GM12878 (cell line): ENCODE measurements at regions not wholly inside any gene's neighbourhood (a gene's known extent, or its start where the extent isn't known, plus 50 kb on each side); places are given as distances from the start of the nearest gene placed in this dataset.

Experiments
- CBX3 ChIP-seq: fragments of 200-600 bp; sonication (generic); IDR thresholded peaks from 2 replicates; pipeline ENCODE4 v1.6.1; 2016; ENCODE audit warnings: low read depth, borderline replicate concordance
- CEBPB ChIP-seq, 2 experiments: fragments of 150-350 bp in 1 of 2; IDR thresholded peaks; 2 replicates each; pipeline ENCODE4 v1.6.1; 2012 to 2014; ENCODE audit warnings: low read depth in 2 of 2, low read length in 2 of 2, borderline replicate concordance in 1 of 2, inconsistent platforms in 1 of 2
- EP300 ChIP-seq, 2 experiments: fragments of 150-350 bp in 1 of 2; IDR thresholded peaks; 2 replicates each; pipeline ENCODE4 v1.6.1; 2011 to 2012; ENCODE audit warnings: low read depth in 2 of 2, low read length in 2 of 2, borderline replicate concordance in 1 of 2, improper control_type of control experiment in 1 of 2, inconsistent platforms in 1 of 2; ENCODE audit not compliant: control insufficient read depth in 1 of 2
- EZH2 ChIP-seq: IDR thresholded peaks from 2 replicates; pipeline ENCODE4 v1.6.1; 2012; ENCODE audit warnings: low read depth, mild to moderate bottlenecking, control low read depth, inconsistent platforms, low read length, borderline replicate concordance; ENCODE audit not compliant: control insufficient read depth
- IRF5 ChIP-seq: fragments of 450-650 bp; IDR thresholded peaks from 2 replicates; pipeline ENCODE4 v1.6.1; 2017; ENCODE audit warnings: borderline replicate concordance
- NFYB ChIP-seq: IDR thresholded peaks from 2 replicates; pipeline ENCODE4 v1.6.1; 2011; ENCODE audit warnings: low read depth, mild to moderate bottlenecking, low read length, improper control_type of control experiment, moderate library complexity; ENCODE audit not compliant: insufficient read depth
- POLR2A ChIP-seq: IDR thresholded peaks from 2 replicates; pipeline ENCODE4 v1.6.1; 2011; ENCODE audit warnings: low read depth, mild to moderate bottlenecking, low read length
- POU2F2 ChIP-seq: IDR thresholded peaks from 3 replicates; pipeline ENCODE4 v1.6.1; 2011; ENCODE audit warnings: low read depth, mild to moderate bottlenecking, low read length, borderline replicate concordance
- SMAD1 ChIP-seq: fragments of 450-650 bp; IDR thresholded peaks from 2 replicates; pipeline ENCODE4 v1.6.1; 2018; ENCODE audit warnings: mild to moderate bottlenecking, low read depth; ENCODE audit not compliant: partially characterized antibody
- ZBTB11 ChIP-seq: fragments of 450-650 bp; formaldehyde crosslinking; IDR thresholded peaks from 2 replicates; pipeline ENCODE4 v1.5.0; 2022; ENCODE audit warnings: mild to moderate bottlenecking, missing genetic modification characterization
- ZNF274 ChIP-seq: IDR thresholded peaks from one replicate; pipeline ENCODE4 v1.8.0; 2011; ENCODE audit not compliant: insufficient read length, insufficient read depth
- TF ChIP-seq, protein P1 (sequence below): IDR thresholded peaks from 2 replicates; pipeline ENCODE4 v1.6.1; 2012; ENCODE audit warnings: low read depth, low read length, improper control_type of control experiment
- TF ChIP-seq, protein P2 (sequence below), 3 experiments: IDR thresholded peaks in 2 of 3; conservative IDR thresholded peaks in 1 of 3; 2 replicates each; pipeline ENCODE4 v1.5.1; 2011; ENCODE audit warnings: low read depth in 3 of 3, low read length in 3 of 3, mild to moderate bottlenecking in 3 of 3, control low read depth in 2 of 3, moderate library complexity in 2 of 3, inconsistent platforms in 1 of 3, mixed read lengths in 1 of 3; ENCODE audit not compliant: control insufficient read depth in 2 of 3, insufficient read depth in 1 of 3; ENCODE audit errors: extremely low read depth in 1 of 3

GRCh38 chr3:141669434-141669833, 68.7 kb upstream of the RNF7 start:
- no peak for TF ChIP-seq SMAD1
- TF ChIP-seq CEBPB (IDR thresholded peaks at IDR 0.05; ENCODE audit: borderline replicate concordance in 1 of 2, low read depth in 2 of 2, low read length in 2 of 2) = no peak
- no peak for TF ChIP-seq IRF5
- TF ChIP-seq EZH2 = no peak
- TF ChIP-seq, protein P1, sequence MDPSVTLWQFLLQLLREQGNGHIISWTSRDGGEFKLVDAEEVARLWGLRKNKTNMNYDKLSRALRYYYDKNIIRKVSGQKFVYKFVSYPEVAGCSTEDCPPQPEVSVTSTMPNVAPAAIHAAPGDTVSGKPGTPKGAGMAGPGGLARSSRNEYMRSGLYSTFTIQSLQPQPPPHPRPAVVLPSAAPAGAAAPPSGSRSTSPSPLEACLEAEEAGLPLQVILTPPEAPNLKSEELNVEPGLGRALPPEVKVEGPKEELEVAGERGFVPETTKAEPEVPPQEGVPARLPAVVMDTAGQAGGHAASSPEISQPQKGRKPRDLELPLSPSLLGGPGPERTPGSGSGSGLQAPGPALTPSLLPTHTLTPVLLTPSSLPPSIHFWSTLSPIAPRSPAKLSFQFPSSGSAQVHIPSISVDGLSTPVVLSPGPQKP = no peak
- no peak for TF ChIP-seq POLR2A
- no peak for TF ChIP-seq CBX3
- TF ChIP-seq, protein P2, sequence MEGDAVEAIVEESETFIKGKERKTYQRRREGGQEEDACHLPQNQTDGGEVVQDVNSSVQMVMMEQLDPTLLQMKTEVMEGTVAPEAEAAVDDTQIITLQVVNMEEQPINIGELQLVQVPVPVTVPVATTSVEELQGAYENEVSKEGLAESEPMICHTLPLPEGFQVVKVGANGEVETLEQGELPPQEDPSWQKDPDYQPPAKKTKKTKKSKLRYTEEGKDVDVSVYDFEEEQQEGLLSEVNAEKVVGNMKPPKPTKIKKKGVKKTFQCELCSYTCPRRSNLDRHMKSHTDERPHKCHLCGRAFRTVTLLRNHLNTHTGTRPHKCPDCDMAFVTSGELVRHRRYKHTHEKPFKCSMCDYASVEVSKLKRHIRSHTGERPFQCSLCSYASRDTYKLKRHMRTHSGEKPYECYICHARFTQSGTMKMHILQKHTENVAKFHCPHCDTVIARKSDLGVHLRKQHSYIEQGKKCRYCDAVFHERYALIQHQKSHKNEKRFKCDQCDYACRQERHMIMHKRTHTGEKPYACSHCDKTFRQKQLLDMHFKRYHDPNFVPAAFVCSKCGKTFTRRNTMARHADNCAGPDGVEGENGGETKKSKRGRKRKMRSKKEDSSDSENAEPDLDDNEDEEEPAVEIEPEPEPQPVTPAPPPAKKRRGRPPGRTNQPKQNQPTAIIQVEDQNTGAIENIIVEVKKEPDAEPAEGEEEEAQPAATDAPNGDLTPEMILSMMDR (IDR thresholded peaks at IDR 0.05 in 2 of 3, conservative IDR thresholded peaks at IDR 0.05 in 1 of 3; ENCODE audit: control insufficient read depth in 2 of 3, extremely low read depth in 1 of 3, insufficient read depth in 1 of 3, low read depth in 3 of 3, low read length in 3 of 3) = no peak
- TF ChIP-seq NFYB = no peak
- no peak for TF ChIP-seq EP300 (IDR thresholded peaks at IDR 0.05; ENCODE audit: borderline replicate concordance in 1 of 2, control insufficient read depth in 1 of 2, low read depth in 2 of 2, low read length in 2 of 2)
- TF ChIP-seq POU2F2 = no peak
- TF ChIP-seq ZNF274 = no peak
- no peak for TF ChIP-seq ZBTB11 (CRISPR knock-in tag)
